ENCODE measurements at regions not wholly inside any gene's neighbourhood (a gene's known extent, or its start where the extent isn't known, plus 50 kb on each side); places are given as distances from the start of the nearest gene placed in this dataset.

DNA sequence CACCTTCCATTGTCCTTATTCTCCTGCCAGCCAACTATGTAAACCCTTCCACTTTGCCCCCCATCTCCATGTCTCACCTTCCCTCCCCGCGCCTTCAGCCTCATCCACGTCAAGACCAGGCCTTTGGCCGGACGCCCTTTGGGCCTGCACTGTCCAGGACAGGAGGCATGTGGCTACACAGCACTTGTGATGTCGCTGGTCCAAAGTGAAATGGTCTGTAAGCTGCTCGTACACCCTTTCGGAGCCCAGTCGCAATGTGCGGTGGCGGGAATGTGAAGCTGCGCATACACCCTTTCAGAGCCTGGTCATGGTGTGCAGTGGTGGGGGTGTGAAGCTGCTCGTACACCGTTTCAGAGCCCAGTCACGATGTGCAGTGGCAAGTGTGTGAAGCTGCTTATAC lies 247.9 kb upstream of the RGS6 start:
- TF ChIP-seq, protein P1, sequence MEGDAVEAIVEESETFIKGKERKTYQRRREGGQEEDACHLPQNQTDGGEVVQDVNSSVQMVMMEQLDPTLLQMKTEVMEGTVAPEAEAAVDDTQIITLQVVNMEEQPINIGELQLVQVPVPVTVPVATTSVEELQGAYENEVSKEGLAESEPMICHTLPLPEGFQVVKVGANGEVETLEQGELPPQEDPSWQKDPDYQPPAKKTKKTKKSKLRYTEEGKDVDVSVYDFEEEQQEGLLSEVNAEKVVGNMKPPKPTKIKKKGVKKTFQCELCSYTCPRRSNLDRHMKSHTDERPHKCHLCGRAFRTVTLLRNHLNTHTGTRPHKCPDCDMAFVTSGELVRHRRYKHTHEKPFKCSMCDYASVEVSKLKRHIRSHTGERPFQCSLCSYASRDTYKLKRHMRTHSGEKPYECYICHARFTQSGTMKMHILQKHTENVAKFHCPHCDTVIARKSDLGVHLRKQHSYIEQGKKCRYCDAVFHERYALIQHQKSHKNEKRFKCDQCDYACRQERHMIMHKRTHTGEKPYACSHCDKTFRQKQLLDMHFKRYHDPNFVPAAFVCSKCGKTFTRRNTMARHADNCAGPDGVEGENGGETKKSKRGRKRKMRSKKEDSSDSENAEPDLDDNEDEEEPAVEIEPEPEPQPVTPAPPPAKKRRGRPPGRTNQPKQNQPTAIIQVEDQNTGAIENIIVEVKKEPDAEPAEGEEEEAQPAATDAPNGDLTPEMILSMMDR (IDR thresholded peaks at IDR 0.05; ENCODE audit: insufficient read depth, low read depth, low read length), result no peak
- no peak for TF ChIP-seq EZH2 (IDR thresholded peaks at IDR 0.05; ENCODE audit: insufficient read depth, low read length)
